OCI-LY7 (cell line): ENCODE measurements at regions not wholly inside any gene's neighbourhood (a gene's known extent, or its start where the extent isn't known, plus 50 kb on each side); places are given as distances from the start of the nearest gene placed in this dataset.

ENCODE experiments used
- BruUV-seq: library from RNA; stranded (reverse); fragments of 400-500 nt; replicated peaks from 2 replicates; lab custom pipeline; 2021; lab: Mats Ljungman, UMichigan
- CTCF ChIA-PET: fragments of 300-600 bp; sonication (Branson Sonifier 250); formaldehyde crosslinking; loops from one replicate; lab custom pipeline; 2022; ENCODE audit warnings: antibody characterized with exemption; ENCODE audit not compliant: unreplicated experiment; lab: Charles Lee
- POLR2A ChIA-PET: fragments of 300-600 bp; sonication (Branson Sonifier 250); formaldehyde crosslinking; loops from one replicate; lab custom pipeline; 2022; ENCODE audit warnings: antibody characterized with exemption; lab: Charles Lee
- DNase-seq: peaks from one replicate; pipeline ENCODE4 v3.0.0-alpha.2; 2015; ENCODE audit warnings: low spot score
- H2AFZ ChIP-seq: fragments of 200-600 bp; sonication (generic), shearing (Covaris generic); 2 replicates; pipeline ENCODE4 v1.6.1; 2014; ENCODE audit warnings: mild to moderate bottlenecking, antibody characterized with exemption, low read length, moderate library complexity
- H3K27ac ChIP-seq: fragments of 200-600 bp; sonication (generic); 2 replicates; pipeline ENCODE4 v1.5.1; 2014; ENCODE audit warnings: mixed run types, low read depth, mild to moderate bottlenecking, moderate library complexity, low read length, inconsistent platforms; ENCODE audit not compliant: poor library complexity, severe bottlenecking
- H3K36me3 ChIP-seq: fragments of 200-600 bp; sonication (generic); 2 replicates; pipeline ENCODE4 v1.6.1; 2014; ENCODE audit warnings: mild to moderate bottlenecking, antibody characterized with exemption, low read length, moderate library complexity, mixed read lengths; ENCODE audit not compliant: insufficient read depth
- H3K4me1 ChIP-seq: fragments of 200-600 bp; sonication (generic); 2 replicates; pipeline ENCODE4 v1.5.1; 2014; ENCODE audit warnings: mild to moderate bottlenecking, low read length; ENCODE audit not compliant: insufficient read depth, poor library complexity, severe bottlenecking
- H3K4me2 ChIP-seq: fragments of 200-600 bp; sonication (generic); 2 replicates; pipeline ENCODE4 v1.6.1; 2014; ENCODE audit warnings: mild to moderate bottlenecking, low read length
- H3K4me3 ChIP-seq: fragments of 200-600 bp; sonication (generic); 2 replicates; pipeline ENCODE4 v1.5.1; 2014; ENCODE audit warnings: mild to moderate bottlenecking, low read depth, low read length; ENCODE audit not compliant: poor library complexity, severe bottlenecking
- H3K79me2 ChIP-seq: fragments of 200-600 bp; sonication (generic); 2 replicates; pipeline ENCODE4 v1.6.1; 2016; ENCODE audit warnings: low read depth, mild to moderate bottlenecking, low read length, moderate library complexity, mixed read lengths; ENCODE audit not compliant: insufficient read depth
- H3K9me2 ChIP-seq: fragments of 200-600 bp; sonication (generic); 2 replicates; pipeline ENCODE4 v1.6.1; 2016; ENCODE audit warnings: mild to moderate bottlenecking, low read length, mixed read lengths; ENCODE audit not compliant: insufficient read depth
- H3K9me3 ChIP-seq: fragments of 200-600 bp; sonication (generic); 2 replicates; pipeline ENCODE4 v1.6.1; 2014; ENCODE audit warnings: mild to moderate bottlenecking, mixed run types, low read length, mixed read lengths
- H4K20me1 ChIP-seq: fragments of 200-600 bp; sonication (generic); 2 replicates; pipeline ENCODE4 v1.6.1; 2014; ENCODE audit warnings: mild to moderate bottlenecking, antibody characterized with exemption, low read length, moderate library complexity, mixed read lengths; ENCODE audit not compliant: insufficient read depth
- CTCF ChIP-seq: fragments of 200-600 bp; sonication (generic); conservative IDR thresholded peaks from 2 replicates; pipeline ENCODE4 v1.5.1; 2014; ENCODE audit warnings: mild to moderate bottlenecking, antibody characterized with exemption, low read length, moderate library complexity, mixed read lengths
- EZH2phosphoT487 ChIP-seq: fragments of 200-600 bp; sonication (generic); IDR thresholded peaks from 2 replicates; pipeline ENCODE4 v1.6.1; 2018; ENCODE audit warnings: low read depth, borderline replicate concordance, mild to moderate bottlenecking, mixed run types, antibody characterized with exemption, low read length, moderate library complexity, mixed read lengths
- intact Hi-C: fragments of 100-400 bp; cut with micrococcal nuclease; formaldehyde crosslinking; loops from one replicate; pipeline ENCODE4 v1.10.0; 2022; ENCODE audit not compliant: unreplicated experiment

- no peaks in the 10 kb centered on the region; the same call in 1 of the 2 replicates for H3K9me2 ChIP-seq
- no peak overlapping the region for H2AFZ ChIP-seq
- no peak overlapping the region for H3K4me3 ChIP-seq
- H3K9me3 ChIP-seq, result no peaks in the 10 kb centered on the region
- no peaks in the 10 kb centered on the region for H3K79me2 ChIP-seq
- CTCF ChIA-PET, result no interaction called here
- intact Hi-C loops, result no loop called here
- BruUV-seq, result no TSS peak
- DNase-seq, result no peak
- no peak overlapping the region for H3K4me2 ChIP-seq
- H4K20me1 ChIP-seq, result no peaks in the 10 kb centered on the region
- POLR2A ChIA-PET, result no interaction called here
- TF ChIP-seq CTCF (no peak), EZH2phosphoT487 (no peak)
- H3K36me3 ChIP-seq, result no peaks in the 10 kb centered on the region
- no peak overlapping the region for H3K27ac ChIP-seq
- no peaks in the 10 kb centered on the region for H3K4me1 ChIP-seq
These were observed 1000.0 kb upstream of the CHORDC1 start for GRCh38 chr11:91222830-91223229.

GRCh38 chr11:91220476-91221202 lies 997.8 kb upstream of the CHORDC1 start:
- CTCF ChIA-PET, result no interaction called here
- Histone ChIP-seq H4K20me1 (no peaks in the 10 kb centered on the region), H3K79me2 (no peaks in the 10 kb centered on the region), H3K9me2 (no peaks in the 10 kb centered on the region; the same call in 1 of the 2 replicates), H3K4me2 (no peak overlapping the region), H3K36me3 (no peaks in the 10 kb centered on the region), H2AFZ (no peak overlapping the region), H3K4me1 (no peaks in the 10 kb centered on the region), H3K9me3 (no peaks in the 10 kb centered on the region), H3K4me3 (no peak overlapping the region), H3K27ac (no peak overlapping the region)
- DNase-seq, result no peak
- POLR2A ChIA-PET, result interaction anchor here (0.6 kb wide), 1 partner anchor 105 kb away, joined by 3 read pairs; no protein-coding TSS in a partner anchor
- intact Hi-C loops, result no loop called here
- TF ChIP-seq EZH2phosphoT487 (no peak), CTCF (no peak)
- no TSS peak for BruUV-seq

GRCh38 chr11:91219535-91219934 lies 996.7 kb upstream of the CHORDC1 start:
- Histone ChIP-seq H3K36me3 (no peaks in the 10 kb centered on the region), H3K27ac (no peak overlapping the region), H3K4me1 (no peaks in the 10 kb centered on the region), H2AFZ (no peak overlapping the region), H3K9me3 (no peaks in the 10 kb centered on the region), H3K4me3 (no peak overlapping the region), H3K79me2 (no peaks in the 10 kb centered on the region), H4K20me1 (no peaks in the 10 kb centered on the region), H3K4me2 (no peak overlapping the region), H3K9me2 (no peaks in the 10 kb centered on the region; the same call in 1 of the 2 replicates)
- no peak for DNase-seq
- BruUV-seq, result no TSS peak
- no peak for TF ChIP-seq EZH2phosphoT487
- no peak for TF ChIP-seq CTCF
- intact Hi-C loops, result no loop called here
- ChIA-PET POLR2A (no interaction called here), CTCF (no interaction called here)
